Activated naive CD4-positive, alpha-beta T cell treated with Interleukin-2 at 50 U/mL for 16 hours (primary cell): ENCODE measurements at regions not wholly inside any gene's neighbourhood (a gene's known extent, or its start where the extent isn't known, plus 50 kb on each side); places are given as distances from the start of the nearest gene placed in this dataset.

ENCODE experiments used
- DNase-seq: peaks from one replicate; pipeline ENCODE4 v3.0.0-alpha.2; 2020

- DNase-seq = no peak
Measured at GRCh38 chr2:190810981-190811587, 69.5 kb upstream of the GLS start.

- no peak for DNase-seq
Measured at GRCh38 chr2:190811811-190812210, 68.8 kb upstream of the GLS start.

GRCh38 chr2:190812506-190813294, 67.9 kb upstream of the GLS start:
- DNase-seq = no peak

- DNase-seq = no peak
Measured at GRCh38 chr2:190815226-190815625, 65.4 kb upstream of the GLS start.

- no peak for DNase-seq
Measured at GRCh38 chr2:190817082-190817481, 63.5 kb upstream of the GLS start.

GRCh38 chr2:190819840-190820301, 60.8 kb upstream of the GLS start:
- DNase-seq = no peak

- no peak for DNase-seq
Measured at GRCh38 chr2:190820416-190820815, 60.2 kb upstream of the GLS start.

- no peak for DNase-seq
Measured at GRCh38 chr2:190822043-190822442, 58.6 kb upstream of the GLS start.

GRCh38 chr2:190827720-190828119, 52.9 kb upstream of the GLS start:
- DNase-seq = no peak

- DNase-seq = no peak
Measured at GRCh38 chr2:190829642-190830041, 51.0 kb upstream of the GLS start.
